ENCODE measurements at regions not wholly inside any gene's neighbourhood (a gene's known extent, or its start where the extent isn't known, plus 50 kb on each side); places are given as distances from the start of the nearest gene placed in this dataset.

DNA sequence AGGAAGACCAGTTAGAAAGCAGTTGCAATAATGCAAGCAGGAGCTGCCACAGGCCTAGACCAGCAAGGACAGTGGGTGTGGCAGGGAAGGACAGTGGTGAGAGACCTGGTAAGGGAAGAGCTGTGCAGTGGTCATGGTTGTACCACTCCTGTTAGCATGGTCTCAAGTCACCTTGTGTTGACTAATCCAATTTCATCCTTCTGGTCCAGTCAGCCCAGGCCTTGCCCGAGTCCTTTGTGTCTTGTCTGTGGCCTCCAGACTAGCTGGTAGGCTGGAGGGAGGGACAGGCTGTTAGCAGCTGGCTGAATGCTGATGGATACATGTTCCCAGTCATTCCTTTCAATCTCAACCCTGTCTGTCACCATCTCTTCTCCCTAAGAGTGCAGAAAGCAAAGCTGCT, 54.1 kb upstream of the BRD7 start:
- DNase-seq (ENCODE audit: low spot score): no peak

DNA sequence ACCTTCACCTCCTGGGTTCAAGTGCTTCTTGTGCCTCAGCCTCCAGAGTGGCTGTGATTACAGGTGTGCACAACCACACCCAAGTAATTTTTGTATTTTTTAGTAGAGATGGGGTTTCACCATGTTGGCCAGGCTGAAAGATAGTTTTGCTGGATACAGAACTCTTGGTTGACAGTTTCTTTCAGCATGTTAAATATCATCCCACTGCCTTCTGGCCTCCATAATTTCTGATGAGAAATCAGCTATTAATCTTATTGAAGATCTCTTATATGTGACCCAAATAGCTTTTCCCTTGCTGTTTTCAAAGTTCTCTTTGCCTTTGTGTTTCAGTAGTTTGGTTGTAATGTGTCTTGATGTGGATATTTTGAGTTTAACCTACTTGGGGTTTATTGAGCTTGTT, 50.3 kb upstream of the BRD7 start:
- no peak for DNase-seq (ENCODE audit: low spot score)
